Panc1 (cell line): ENCODE measurements at regions not wholly inside any gene's neighbourhood (a gene's known extent, or its start where the extent isn't known, plus 50 kb on each side); places are given as distances from the start of the nearest gene placed in this dataset.

Source experiments
- ATAC-seq: fragments of 200-7000 bp; cut with Tn5 transposase; 2 replicates; pipeline ENCODE4 v1.9.1; 2020; ENCODE audit warnings: mild to moderate bottlenecking, moderate library complexity
- BruUV-seq: library from RNA; stranded (reverse); fragments of 400-500 nt; replicated peaks from 2 replicates; lab custom pipeline; 2021; lab: Mats Ljungman, UMichigan
- CTCF ChIA-PET: fragments of 300-600 bp; sonication (Branson Sonifier 250); formaldehyde crosslinking; loops from one replicate; lab custom pipeline; 2022; ENCODE audit warnings: antibody characterized with exemption; lab: Charles Lee
- POLR2A ChIA-PET: fragments of 300-600 bp; sonication (Branson Sonifier 250); formaldehyde crosslinking; loops from one replicate; lab custom pipeline; 2022; ENCODE audit warnings: antibody characterized with exemption; lab: Charles Lee
- DNase-seq: peaks from one replicate; pipeline ENCODE4 v3.0.0-alpha.2; 2010; ENCODE audit warnings: low read depth, low spot score
- H3K27ac ChIP-seq: 2 replicates; pipeline ENCODE4 v1.5.1; 2011; ENCODE audit warnings: mild to moderate bottlenecking, low read length, inconsistent platforms
- H3K27me3 ChIP-seq: fragments of 200-500 bp; sonication (Bioruptor generic); 2 replicates; pipeline ENCODE4 v1.6.0; 2014; ENCODE audit warnings: low read length, inconsistent platforms; ENCODE audit not compliant: control insufficient read depth, insufficient read depth
- H3K36me3 ChIP-seq: fragments of 200-500 bp; sonication (Bioruptor generic); 2 replicates; pipeline ENCODE4 v1.5.1; 2014; ENCODE audit warnings: inconsistent platforms, mild to moderate bottlenecking, low read length, moderate library complexity; ENCODE audit not compliant: control insufficient read depth, insufficient read depth
- H3K4me1 ChIP-seq: 2 replicates; pipeline ENCODE4 v1.5.1; 2011; ENCODE audit warnings: inconsistent platforms, mild to moderate bottlenecking, low read length, moderate library complexity; ENCODE audit not compliant: control insufficient read depth, insufficient read depth
- H3K4me3 ChIP-seq, 2 experiments: 2 replicates each; pipeline ENCODE4 v1.5.1; 2011 to 2012; ENCODE audit warnings: low read depth in 2 of 2, low read length in 2 of 2, mild to moderate bottlenecking in 2 of 2, inconsistent platforms in 1 of 2, moderate library complexity in 1 of 2
- H3K9me3 ChIP-seq: fragments of 200-500 bp; sonication (Bioruptor generic); 2 replicates; pipeline ENCODE4 v1.5.1; 2014; ENCODE audit warnings: low read depth, mild to moderate bottlenecking, inconsistent platforms, low read length, moderate library complexity; ENCODE audit not compliant: control insufficient read depth, insufficient read depth
- POLR2AphosphoS5 ChIP-seq: IDR thresholded peaks from 2 replicates; pipeline ENCODE4 v1.6.1; 2012; ENCODE audit warnings: mild to moderate bottlenecking, low read depth, low read length, moderate library complexity
- SIN3A ChIP-seq: IDR thresholded peaks from 2 replicates; pipeline ENCODE4 v1.6.1; 2012; ENCODE audit warnings: low read depth, mild to moderate bottlenecking, low read length, moderate library complexity, borderline replicate concordance; ENCODE audit not compliant: insufficient read depth
- TCF7L2 ChIP-seq: IDR thresholded peaks from 2 replicates; pipeline ENCODE4 v1.6.1; 2011; ENCODE audit warnings: mild to moderate bottlenecking, low read depth, low read length, inconsistent platforms
- in situ Hi-C: cut with HindIII; loops from 2 replicates; pipeline ENCODE4 v1.10.0; 2016; ENCODE audit warnings: low sequenced_read_pairs, low pct_unique_long_range_greater_than_20kb
- intact Hi-C: fragments of 100-400 bp; cut with micrococcal nuclease; formaldehyde crosslinking; loops from one replicate; pipeline ENCODE4 v1.10.0; 2022; ENCODE audit not compliant: unreplicated experiment
- TF ChIP-seq, protein P1 (sequence below): fragments of 450-650 bp; IDR thresholded peaks from 2 replicates; pipeline ENCODE4 v1.5.1; 2017; ENCODE audit warnings: mild to moderate bottlenecking
- TF ChIP-seq, protein P2 (sequence below), 2 experiments: IDR thresholded peaks; 2 replicates each; pipeline ENCODE4 v1.6.1; 2011 to 2012; ENCODE audit warnings: low read depth in 2 of 2, control low read depth in 1 of 2, low read length in 1 of 2, mild to moderate bottlenecking in 1 of 2, moderate library complexity in 1 of 2; ENCODE audit not compliant: insufficient read depth in 1 of 2

DNA sequence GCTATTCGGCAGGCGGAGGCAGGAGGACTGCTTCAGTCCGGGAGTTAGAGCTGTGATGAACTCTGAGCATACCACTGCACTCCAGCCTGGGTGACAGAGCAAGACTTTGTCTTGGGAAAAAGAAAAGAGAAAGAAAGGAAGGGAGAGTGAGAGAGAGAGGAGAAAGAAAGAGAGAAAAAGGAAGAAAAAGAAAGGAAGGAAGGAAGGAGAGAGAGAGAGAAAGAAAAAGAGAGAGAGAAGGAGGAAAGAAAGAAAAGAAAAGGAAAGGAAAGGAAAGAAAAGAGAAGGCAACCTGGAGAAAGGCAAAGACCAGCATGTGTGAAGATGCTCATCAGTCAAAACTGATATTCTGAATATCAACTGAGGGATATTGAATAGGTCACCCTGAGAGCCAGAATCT is 143.1 kb upstream of the SASH1 start:
- TF ChIP-seq SIN3A (no peak), POLR2AphosphoS5 (no peak), TCF7L2 (no peak)
- TF ChIP-seq, protein P1, sequence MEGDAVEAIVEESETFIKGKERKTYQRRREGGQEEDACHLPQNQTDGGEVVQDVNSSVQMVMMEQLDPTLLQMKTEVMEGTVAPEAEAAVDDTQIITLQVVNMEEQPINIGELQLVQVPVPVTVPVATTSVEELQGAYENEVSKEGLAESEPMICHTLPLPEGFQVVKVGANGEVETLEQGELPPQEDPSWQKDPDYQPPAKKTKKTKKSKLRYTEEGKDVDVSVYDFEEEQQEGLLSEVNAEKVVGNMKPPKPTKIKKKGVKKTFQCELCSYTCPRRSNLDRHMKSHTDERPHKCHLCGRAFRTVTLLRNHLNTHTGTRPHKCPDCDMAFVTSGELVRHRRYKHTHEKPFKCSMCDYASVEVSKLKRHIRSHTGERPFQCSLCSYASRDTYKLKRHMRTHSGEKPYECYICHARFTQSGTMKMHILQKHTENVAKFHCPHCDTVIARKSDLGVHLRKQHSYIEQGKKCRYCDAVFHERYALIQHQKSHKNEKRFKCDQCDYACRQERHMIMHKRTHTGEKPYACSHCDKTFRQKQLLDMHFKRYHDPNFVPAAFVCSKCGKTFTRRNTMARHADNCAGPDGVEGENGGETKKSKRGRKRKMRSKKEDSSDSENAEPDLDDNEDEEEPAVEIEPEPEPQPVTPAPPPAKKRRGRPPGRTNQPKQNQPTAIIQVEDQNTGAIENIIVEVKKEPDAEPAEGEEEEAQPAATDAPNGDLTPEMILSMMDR = no peak
- CTCF ChIA-PET = no interaction called here
- no TSS peak for BruUV-seq
- no peaks in the 10 kb centered on the region for H3K9me3 ChIP-seq
- no peaks in the 10 kb centered on the region for H3K27me3 ChIP-seq
- no peaks in the 10 kb centered on the region for H3K36me3 ChIP-seq
- DNase-seq (no peak), ATAC-seq (no peak)
- POLR2A ChIA-PET = no interaction called here
- in situ Hi-C loops = no loop called here
- intact Hi-C loops = no loop called here
- no peak overlapping the region for H3K27ac ChIP-seq
- no peaks in the 10 kb centered on the region for H3K4me1 ChIP-seq
- no peak overlapping the region for H3K4me3 ChIP-seq

GRCh38 chr6:148200293-148200692 is 142.3 kb upstream of the SASH1 start:
- in situ Hi-C loops = no loop called here
- no peak for ATAC-seq
- intact Hi-C loops = no loop called here

More at GRCh38 chr6:148200293-148200692, 142.3 kb upstream of the SASH1 start:
- ChIA-PET CTCF (no interaction called here), POLR2A (no interaction called here)
- Histone ChIP-seq H3K36me3 (no peaks in the 10 kb centered on the region), H3K27ac (no peak overlapping the region), H3K4me3 (no peak overlapping the region), H3K9me3 (no peaks in the 10 kb centered on the region), H3K4me1 (no peaks in the 10 kb centered on the region), H3K27me3 (no peaks in the 10 kb centered on the region)
- DNase-seq = no peak
- no TSS peak for BruUV-seq
- TF ChIP-seq, protein P2, sequence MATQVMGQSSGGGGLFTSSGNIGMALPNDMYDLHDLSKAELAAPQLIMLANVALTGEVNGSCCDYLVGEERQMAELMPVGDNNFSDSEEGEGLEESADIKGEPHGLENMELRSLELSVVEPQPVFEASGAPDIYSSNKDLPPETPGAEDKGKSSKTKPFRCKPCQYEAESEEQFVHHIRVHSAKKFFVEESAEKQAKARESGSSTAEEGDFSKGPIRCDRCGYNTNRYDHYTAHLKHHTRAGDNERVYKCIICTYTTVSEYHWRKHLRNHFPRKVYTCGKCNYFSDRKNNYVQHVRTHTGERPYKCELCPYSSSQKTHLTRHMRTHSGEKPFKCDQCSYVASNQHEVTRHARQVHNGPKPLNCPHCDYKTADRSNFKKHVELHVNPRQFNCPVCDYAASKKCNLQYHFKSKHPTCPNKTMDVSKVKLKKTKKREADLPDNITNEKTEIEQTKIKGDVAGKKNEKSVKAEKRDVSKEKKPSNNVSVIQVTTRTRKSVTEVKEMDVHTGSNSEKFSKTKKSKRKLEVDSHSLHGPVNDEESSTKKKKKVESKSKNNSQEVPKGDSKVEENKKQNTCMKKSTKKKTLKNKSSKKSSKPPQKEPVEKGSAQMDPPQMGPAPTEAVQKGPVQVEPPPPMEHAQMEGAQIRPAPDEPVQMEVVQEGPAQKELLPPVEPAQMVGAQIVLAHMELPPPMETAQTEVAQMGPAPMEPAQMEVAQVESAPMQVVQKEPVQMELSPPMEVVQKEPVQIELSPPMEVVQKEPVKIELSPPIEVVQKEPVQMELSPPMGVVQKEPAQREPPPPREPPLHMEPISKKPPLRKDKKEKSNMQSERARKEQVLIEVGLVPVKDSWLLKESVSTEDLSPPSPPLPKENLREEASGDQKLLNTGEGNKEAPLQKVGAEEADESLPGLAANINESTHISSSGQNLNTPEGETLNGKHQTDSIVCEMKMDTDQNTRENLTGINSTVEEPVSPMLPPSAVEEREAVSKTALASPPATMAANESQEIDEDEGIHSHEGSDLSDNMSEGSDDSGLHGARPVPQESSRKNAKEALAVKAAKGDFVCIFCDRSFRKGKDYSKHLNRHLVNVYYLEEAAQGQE (IDR thresholded peaks at IDR 0.05; ENCODE audit: insufficient read depth in 1 of 2, low read depth in 2 of 2, low read length in 1 of 2) = no peak
- TF ChIP-seq SIN3A = no peak
- TF ChIP-seq, protein P1 = no peak
- no peak for TF ChIP-seq POLR2AphosphoS5
- no peak for TF ChIP-seq TCF7L2
